8988T (cell line): ENCODE measurements at regions not wholly inside any gene's neighbourhood (a gene's known extent, or its start where the extent isn't known, plus 50 kb on each side); places are given as distances from the start of the nearest gene placed in this dataset.

Experiments
- DNase-seq: peaks from one replicate; pipeline ENCODE4 v3.0.0; 2011

GRCh38 chr12:85644508-85644907, 191.7 kb downstream of the RASSF9 start:
- no peak for DNase-seq

GRCh38 chr12:85653731-85654455, 182.3 kb downstream of the RASSF9 start:
- no peak for DNase-seq

- no peak for DNase-seq
Observed at GRCh38 chr12:85654456-85654840, 181.8 kb downstream of the RASSF9 start.

GRCh38 chr12:85656561-85656960, 179.6 kb downstream of the RASSF9 start:
- no peak for DNase-seq

GRCh38 chr12:85657251-85657650, 179.0 kb downstream of the RASSF9 start:
- no peak for DNase-seq

GRCh38 chr12:85657836-85658630, 178.2 kb downstream of the RASSF9 start:
- no peak for DNase-seq

GRCh38 chr12:85659754-85660530, 176.3 kb downstream of the RASSF9 start:
- no peak for DNase-seq

GRCh38 chr12:85661461-85662206, 174.6 kb downstream of the RASSF9 start:
- no peak for DNase-seq

GRCh38 chr12:85662207-85662602, 174.0 kb downstream of the RASSF9 start:
- DNase-seq: no peak

GRCh38 chr12:85663631-85664030, 172.6 kb downstream of the RASSF9 start:
- no peak for DNase-seq

GRCh38 chr12:85664429-85664828, 171.8 kb downstream of the RASSF9 start:
- no peak for DNase-seq

- no peak for DNase-seq
Observed at GRCh38 chr12:85669911-85670310, 166.3 kb downstream of the RASSF9 start.

GRCh38 chr12:85672436-85672835, 163.8 kb downstream of the RASSF9 start:
- DNase-seq: no peak

- no peak for DNase-seq
Observed at GRCh38 chr12:85673921-85674420, 162.2 kb downstream of the RASSF9 start.

GRCh38 chr12:85676816-85677749, 159.1 kb downstream of the RASSF9 start:
- no peak for DNase-seq

- DNase-seq: no peak
Observed at GRCh38 chr12:85679296-85679695, 156.9 kb downstream of the RASSF9 start.

- no peak for DNase-seq
Observed at GRCh38 chr12:85680881-85681280, 155.3 kb downstream of the RASSF9 start.

GRCh38 chr12:85681333-85681732, 154.9 kb downstream of the RASSF9 start:
- no peak for DNase-seq

- no peak for DNase-seq
Observed at GRCh38 chr12:85683051-85683450, 153.2 kb downstream of the RASSF9 start.

- DNase-seq: no peak
Observed at GRCh38 chr12:85688837-85689236, 147.4 kb downstream of the RASSF9 start.

GRCh38 chr12:85690146-85690545, 146.1 kb downstream of the RASSF9 start:
- DNase-seq: no peak
